ENCODE measurements at regions not wholly inside any gene's neighbourhood (a gene's known extent, or its start where the extent isn't known, plus 50 kb on each side); places are given as distances from the start of the nearest gene placed in this dataset.

DNA sequence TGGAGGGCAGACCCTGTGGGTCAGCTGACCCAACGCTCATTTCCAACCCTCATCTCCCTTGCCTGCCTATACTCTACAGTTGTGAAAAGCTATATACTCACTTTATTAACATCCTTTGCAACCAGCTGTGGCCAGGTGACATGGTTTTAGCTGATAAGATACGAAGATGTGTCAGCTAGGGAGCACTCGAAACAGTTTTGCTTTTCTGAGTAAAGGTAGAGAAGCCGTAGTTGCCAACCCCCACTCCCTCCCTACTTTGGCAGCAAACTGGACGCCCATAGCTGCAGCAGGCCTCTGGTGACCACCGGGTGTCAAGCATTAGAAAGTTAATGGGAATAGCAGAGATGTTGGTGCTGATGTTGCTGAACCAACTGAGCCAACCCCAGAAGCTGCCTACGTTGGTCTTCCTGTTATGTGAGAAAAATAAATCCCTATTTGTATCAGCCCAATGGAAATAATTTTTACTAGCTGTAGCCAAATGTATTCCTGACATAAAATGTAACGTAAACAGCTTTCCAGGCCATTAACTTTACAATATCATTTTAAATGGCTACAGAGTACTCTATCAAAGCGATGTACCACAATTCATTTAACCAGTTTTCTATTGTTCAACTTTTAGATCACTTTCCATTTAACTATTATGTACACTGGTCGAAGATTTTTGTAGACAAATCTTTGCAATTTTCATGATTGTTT is 98.5 kb upstream of the TMCC3 start:
- DNase-seq, result no peak

DNA sequence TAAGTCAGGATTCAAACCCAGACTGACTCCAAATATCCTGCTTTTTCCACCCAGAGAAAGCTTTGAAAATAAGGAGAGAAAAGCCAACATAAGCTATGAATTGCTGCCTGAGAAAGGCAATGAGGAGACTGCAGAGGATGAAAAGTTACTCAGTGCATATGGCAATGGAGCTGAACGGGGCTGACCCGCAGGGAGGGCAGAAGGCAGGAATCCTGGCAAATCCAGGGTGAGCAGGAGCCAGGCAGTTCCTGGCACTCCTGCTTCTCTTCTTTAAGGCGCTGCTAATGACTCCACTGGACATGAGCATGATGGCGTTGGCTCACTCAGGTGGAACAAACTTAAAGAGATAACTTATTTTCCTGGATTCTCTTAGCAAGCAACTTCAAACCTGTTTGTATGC is 95.2 kb upstream of the TMCC3 start:
- no peak for DNase-seq

DNA sequence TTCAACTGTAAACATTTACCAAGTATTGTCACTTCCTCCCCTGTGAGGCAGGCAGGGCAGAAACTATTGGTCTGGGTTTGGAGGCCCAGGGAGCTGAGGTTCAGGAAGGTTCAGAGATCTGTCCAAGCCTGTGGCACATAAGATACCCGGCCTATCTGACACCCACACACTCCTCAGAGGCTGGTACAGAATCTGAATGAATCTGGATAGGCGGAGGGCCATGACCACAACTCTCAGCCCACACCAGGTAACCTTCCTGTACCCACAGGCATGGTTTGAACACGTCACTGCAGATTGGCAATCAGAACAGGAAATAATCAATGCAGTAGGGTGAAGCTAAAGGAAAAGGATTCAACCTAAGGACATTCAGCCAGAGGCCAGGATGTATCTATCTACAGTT is 92.8 kb upstream of the TMCC3 start:
- no peak for DNase-seq

DNA sequence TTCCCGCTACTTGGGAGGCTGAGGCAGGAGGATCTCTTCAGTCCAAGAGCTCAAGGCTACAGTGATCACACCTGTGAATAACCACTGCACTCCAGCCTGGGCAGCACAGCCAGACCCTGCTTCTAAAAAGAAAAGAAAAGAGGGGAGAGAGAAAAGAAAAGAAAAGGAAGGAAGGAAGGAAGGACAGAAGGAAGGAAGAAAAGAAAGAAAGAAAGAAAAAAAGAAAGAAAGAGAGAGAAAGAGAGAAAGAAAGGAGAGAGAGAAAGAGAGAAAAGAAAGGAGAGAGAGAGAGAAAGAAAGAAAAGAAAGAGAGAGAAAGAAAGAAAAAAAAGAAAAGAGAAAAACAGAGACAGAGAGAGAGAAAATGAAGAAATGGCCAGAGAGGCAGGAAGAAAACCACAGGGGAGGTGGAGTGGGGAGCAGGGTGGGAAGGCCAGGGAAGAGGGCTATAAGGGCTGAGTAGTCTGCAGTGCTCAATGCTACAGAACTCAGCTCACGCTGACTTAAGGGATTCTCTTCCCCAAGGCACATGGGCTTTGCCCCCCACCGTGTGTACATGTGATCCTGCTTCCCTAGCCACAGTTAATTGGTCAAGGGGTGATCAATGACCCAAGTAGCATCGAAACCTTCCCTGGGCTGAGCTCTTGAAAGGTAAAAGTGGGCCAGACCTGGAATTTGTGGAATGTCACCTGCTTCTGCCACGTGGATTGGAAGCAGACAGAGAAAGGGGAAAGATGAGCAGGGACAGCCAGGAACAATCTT is 90.4 kb upstream of the TMCC3 start:
- DNase-seq, result no peak

DNA sequence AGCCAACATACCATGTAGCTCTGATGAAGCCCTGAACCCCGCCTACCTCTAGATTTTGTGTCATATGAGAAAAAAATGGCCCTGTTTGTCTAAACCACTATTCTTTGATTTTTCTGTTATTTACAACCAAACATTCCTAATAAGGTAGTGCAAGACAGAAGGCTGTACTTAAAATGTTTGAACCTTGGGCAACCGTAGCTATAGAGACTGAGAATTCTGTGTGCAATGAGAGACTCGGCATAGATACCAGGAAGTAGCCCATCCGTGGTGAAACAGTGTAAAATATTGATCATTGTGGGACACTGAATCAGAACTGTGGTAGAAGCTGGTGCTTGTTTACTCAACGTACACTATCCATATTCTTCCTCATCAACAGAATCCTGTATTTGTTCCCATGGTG is 86.5 kb upstream of the TMCC3 start:
- DNase-seq, result no peak

DNA sequence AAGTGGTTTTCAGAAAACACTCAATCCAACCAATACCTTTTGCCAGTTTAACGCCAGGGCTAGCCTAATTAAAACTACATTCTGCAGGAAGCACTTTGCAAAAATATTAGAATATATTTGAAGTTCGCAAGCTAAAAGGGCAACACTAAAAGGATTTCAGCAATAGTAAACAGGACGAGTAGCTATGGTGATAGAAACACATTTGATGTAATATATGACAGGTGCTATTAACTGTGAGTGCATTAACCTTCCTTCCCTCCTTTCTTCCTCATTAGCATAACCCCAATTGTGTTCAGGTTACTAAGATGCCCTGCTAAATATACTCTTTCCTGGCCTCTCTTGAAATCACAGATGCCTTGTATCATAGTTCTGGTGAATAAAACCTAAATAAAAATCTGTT is 85.6 kb upstream of the TMCC3 start:
- no peak for DNase-seq

DNA sequence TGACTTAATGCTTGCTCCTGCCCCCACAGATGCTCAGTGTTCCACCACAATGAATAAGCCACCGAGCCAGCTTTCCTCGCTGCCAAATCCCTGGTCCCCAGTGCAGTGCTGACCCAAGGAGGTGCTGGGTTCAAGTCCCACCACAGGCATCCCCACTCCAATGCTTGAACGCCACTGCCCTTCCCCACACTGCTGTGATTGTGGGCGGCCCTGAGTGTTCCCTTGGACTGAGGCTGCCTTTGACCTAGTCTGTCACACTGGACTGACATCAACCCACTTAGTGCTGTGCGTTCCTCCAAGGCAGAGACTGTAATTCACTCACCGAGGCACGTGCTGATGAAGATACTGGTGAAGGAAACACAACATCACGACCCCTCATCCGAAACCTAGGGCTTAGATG is 83.4 kb upstream of the TMCC3 start:
- DNase-seq, result peak in 1 of 4 experiments; percentile 14

DNA sequence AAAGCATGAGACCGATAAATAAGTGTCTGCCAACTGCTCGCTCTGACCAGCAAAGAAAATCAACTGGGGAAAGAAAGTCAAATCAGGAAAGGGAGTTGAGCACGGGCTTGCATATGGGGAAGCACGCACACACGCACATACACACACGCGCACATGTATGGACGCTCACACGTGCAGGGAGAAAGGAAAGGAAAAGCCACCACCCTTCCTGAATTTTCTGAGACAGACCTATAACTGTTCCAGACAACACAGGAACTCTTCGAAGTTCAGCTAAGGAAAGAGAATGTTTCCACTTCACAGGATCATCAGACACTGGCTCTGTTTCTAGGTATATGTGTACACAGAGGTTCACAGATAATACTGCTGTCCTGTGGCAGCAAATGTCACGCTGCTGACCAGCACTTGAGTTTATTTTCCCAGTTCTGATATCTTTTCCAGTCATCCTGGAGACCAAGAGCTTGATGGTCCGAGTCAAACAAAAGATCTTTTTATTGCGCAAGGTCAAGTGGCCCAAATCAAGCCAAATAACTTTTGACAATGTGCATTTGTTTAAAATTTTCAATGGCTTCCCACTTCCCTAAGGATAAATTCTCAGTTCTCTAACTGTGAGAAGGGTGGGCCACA is 82.1 kb upstream of the TMCC3 start:
- no peak for DNase-seq

DNA sequence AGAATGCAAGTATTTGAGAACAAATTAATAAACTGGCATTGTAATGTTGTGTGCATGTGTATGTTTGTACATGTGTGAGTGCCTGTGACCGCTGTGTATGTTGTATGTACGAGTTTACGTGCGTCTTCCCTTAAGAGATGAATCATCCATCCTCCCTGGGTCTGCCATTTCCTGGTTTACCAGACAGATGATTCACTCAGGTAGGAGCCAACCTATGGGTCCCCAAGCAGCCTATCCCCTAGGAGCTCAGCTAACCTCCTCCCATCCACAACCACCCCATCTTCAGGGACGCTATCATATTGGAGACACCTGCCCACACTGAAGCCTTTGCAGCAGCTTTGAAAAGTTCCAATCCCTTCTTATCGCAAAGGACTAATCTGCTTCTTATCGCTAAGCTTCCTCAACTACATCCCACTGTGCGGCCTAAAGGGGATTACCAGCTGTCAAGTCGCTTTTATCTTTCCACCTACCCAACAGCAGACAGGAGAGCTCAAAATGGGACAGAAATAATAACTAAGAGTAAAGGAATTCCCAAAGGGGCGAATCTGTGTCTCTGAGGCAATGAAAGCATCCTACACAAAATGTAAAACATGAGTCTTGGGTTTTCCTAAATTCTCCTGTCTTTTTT is 81.5 kb upstream of the TMCC3 start:
- DNase-seq, result no peak

DNA sequence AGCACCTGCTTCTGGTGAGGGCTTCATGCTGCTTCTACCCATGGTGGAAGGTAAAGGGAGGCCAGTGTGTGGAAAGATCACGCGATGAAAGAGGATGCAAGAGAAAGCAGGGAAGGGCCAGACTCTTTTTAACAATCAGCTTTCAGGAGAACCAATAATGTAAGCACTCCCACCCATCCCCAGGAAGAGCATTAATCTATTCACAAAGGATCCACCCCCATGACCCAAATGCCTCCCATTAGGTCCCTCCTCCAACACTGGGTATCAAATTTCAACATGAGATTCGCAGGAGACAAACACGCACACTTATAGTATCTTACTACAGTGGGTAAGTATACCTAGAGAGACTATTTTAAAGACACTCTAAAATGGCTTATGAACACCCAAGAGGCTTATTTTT is 80.5 kb upstream of the TMCC3 start:
- no peak for DNase-seq

DNA sequence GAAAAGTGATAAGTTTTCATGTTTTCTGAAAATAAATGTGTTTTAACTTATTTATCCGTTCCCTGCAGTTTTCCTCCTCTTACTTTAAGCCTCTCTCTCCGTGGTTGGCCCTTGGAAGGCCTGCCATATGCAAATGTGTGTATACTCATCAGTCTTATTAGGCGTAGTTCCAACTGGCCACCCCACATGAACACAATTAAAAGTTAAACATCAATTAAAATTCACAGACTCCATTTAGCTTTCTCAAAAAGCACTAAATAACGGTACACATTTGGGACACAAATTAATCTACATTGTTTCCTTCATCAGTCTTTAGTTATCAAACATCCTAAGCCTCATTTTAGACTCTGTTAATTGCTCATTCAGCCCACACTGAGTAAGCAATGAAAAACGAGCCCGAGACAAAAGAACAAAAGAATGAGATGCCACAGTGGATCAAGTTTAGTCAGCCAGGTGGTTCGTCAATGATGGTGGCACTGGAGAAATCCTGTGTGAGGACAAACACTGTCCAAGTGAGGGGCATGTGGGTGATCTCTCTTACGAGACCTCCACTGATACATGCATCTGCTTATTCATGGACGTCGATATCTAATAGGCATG is 76.0 kb upstream of the TMCC3 start:
- DNase-seq, result no peak

DNA sequence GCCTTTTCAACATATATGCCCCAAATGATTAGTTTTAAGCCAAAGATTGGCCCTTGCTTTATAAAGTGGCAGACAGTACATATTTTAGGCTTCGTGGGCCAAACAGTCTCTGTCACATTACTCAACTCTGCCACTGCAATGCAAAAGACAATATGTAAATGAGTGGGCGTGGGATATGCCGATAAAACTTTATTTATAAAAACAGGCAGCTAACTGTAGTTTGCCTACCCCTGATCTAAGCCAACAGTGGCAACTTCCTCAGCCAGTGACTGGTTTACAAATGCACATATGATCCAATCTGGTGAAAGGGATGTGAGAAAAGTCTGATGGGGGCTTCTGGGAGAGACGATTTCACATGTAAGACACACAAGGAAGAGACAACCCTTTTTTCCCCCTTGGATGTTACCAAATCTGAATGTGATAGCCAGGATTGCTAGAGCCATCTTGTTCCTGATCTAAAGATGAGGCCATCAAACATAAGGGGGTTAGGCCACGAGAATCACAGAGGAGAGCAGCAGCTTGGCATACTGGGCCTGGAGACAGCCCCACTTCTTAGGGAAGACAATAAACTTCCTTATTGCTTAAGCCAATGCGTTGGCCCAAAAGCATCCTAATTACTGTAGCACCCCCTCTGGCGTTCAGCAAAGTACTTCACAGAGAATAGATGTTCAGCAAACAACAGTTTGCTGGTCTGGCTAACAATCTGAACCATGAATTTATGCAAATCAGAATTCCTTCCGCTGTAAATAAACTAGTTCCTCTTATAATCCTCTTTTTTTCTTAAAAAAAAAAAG is 75.2 kb upstream of the TMCC3 start:
- peak; percentile 59 to 83 (median 74) for DNase-seq

DNA sequence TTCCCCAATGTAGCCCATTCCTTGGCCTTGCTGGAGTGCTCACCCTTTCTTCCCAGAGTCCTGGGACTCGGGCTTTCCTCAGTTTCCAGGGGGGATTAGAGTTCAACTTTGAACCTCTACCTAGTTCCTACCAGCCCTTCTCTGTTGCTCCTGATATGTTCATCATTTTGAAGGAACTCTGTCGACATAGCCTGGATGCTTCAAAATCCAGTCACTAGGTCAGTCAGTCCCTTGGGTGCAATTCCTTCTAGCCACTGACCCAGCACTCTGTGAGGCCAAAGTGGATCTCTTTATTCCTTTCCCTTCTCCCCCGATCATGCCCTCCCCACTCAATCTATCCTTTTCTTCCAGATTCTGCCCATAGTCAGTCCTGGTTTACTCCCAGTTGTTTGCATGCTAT is 72.3 kb upstream of the TMCC3 start:
- DNase-seq, result no peak

DNA sequence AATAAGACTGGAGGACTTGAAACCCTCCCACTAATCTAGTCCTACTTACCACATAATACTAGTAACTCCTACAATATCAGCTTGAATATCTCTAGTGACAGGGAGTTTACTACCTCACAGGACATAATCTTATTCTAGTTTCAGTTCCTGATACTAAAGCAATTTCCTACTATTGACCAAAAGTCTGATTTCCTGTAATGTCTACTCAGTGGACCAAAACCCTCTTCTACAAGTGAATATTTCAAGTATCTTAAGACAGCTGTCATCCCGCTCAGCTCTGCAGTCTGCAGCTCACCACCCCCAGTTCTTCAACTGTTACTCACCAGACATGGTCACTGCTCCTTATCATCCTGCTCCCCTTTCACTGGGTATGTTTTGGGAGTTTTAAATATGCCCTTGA is 70.8 kb upstream of the TMCC3 start:
- peak in 2 of 4 experiments; percentile 33 for DNase-seq

DNA sequence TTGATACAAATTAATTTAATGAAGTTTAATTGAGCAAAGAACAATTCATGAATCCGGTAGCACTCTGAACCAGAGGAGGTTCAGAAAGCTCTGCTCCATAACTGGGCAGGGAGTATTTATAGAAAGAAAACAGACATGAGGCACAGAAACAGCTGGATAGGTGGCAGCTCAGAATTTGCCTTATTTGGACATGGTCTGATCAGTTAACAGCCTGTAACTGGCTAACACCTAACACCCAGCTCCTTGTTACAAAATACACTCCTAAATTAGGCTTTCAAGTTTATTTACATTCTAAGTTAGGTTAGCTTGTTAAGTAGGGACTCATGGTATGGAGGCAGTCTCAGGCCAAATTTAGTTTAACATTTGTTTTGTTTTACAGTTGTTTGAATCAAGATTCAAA is 67.8 kb upstream of the TMCC3 start:
- no peak for DNase-seq

DNA sequence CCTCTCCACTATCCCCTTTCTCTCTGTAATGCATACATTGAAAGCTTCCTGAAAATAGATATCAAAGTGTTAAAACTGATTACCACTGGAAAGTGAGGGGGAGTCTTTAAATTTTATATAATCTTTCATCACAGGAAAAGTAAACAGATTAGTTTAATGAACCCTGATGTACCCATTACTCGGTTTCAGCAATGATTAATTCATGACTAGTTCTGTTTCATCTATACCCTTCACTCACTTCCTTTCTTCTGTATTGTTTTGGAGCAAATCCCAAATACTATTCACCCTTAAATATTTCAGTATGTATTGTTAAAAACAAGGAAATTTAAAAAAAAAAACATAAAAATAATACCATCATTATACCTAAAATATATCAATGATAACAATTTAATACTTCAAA is 67.3 kb upstream of the TMCC3 start:
- DNase-seq, result no peak

DNA sequence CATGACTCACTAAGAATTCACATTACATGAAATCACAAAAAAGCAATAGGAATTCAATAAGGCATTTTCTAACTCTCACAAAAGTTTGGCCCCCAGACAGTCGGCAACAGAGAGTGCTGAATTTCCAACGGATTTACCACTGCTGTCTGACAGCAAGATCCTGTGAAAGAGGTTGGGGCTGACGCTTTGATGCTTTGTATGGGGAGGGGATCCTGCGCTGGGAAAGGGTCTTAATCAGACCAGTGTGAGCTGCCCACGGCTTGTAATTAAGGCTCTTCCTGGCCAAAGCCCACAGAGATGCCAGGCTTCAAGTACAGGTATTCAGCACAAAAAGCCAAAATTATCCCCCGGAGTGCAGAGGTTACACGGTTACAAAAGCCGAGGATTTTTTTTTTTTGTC is 66.8 kb upstream of the TMCC3 start:
- no peak for DNase-seq

DNA sequence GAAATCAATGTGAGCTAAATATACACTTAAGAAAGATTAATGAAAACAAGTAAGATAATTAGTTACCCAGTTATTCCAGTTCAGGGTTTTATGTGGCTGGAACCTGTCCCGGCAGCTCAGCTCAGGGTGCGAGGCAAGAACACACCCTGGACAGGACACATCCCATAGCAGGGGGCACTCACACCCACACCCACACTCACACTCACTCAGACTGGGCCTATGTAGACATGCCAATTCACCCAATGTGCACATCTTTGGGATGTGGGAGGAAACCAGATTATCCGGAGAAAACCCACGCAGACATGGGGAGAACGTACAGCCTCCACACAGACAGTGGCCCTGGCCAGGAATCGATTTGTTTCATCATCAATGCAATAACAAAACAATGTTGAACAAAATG is 66.0 kb upstream of the TMCC3 start:
- DNase-seq, result no peak

DNA sequence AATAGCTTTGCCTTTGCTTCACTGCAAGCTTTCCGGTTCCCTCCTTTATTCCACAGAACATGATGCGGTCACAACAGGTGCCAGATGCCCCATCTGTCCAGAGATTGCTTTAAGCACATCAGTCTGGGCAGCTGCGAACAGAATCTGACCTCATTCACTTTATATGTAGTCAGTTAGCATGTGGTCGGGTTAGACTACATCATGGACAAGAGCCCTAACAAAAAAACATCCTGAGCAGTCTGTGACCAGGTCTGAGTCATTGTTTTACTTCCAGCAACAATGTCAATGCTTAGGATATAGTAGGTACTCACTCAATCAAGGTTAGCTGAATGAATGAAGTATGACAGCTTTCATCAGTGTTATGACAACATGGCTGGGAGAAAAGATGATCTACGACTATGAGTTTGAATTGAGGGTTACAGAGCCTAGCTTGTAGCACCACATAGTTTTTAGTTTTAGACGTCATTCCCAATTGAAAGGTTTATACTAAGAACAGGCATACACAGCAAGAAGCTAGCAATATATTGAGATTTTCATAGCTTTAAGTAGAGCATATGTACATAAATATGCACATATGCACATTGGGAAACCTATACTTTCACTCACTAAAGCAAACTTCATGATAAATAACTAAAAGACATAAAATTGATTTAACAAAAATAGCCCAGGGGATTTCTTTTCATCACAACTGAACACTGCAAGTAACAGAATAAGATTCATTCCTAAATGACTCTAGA is 64.2 kb upstream of the TMCC3 start:
- DNase-seq, result no peak

DNA sequence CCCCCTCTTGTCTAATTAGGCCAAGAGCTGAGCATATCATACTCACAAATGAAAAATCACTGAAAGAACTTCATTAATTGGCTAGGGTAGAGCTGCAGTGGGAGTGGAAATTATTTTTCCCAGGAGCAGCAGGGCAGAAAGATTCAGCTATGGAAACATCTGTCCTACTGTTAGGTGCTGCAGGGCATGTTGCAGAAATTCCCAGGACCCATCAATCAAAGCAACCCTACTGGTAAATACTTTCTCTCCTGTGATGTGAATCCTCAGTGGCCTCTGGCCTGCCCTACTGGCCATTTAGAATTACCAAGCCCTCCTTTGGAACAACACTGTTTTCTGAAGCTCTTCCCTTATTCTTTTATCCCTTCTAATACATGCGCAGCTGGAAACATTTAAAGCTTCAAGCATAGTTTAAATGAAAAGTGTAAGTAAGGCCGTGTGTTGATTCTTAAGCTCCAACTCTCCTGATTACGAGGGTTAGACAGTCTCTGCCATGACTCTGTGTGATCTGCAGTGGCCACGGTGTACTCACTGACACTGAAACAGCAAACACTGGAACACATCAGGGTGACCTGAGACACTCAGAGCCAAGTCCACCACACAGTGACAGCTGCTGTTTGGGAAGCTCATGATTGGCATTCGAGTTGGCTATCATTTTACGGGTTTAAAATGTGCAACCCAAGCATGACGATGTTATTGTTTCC is 62.6 kb upstream of the TMCC3 start:
- no peak for DNase-seq

DNA sequence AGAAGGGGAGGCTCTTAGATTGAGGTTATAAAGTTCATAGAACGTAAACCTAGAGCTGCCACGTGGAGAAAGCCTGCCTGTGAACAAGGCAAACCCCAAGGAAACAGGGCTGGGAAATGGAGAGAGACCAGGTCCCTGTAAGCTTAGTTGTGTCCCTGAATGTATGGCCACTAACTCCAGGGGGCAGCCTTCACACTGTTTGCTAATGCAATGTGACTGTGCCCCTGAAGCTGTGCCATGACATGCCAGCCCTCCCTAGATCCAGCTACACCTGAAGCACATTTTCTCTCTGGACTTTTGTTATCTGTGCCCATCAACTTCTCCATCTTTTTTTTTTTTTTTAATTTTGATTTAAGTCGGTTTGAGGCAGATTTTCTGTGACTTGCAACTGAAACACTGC is 60.6 kb upstream of the TMCC3 start:
- peak; percentile 23 to 63 (median 52) for DNase-seq
